HG02973 (cell line): ENCODE measurements at regions not wholly inside any gene's neighbourhood (a gene's known extent, or its start where the extent isn't known, plus 50 kb on each side); places are given as distances from the start of the nearest gene placed in this dataset.

Experiments used
- ATAC-seq: cut with Tn5 transposase; IDR thresholded peaks from one replicate; pipeline ENCODE4 v1.9.1; 2021; ENCODE audit warnings: moderate library complexity; ENCODE audit not compliant: unreplicated experiment

DNA sequence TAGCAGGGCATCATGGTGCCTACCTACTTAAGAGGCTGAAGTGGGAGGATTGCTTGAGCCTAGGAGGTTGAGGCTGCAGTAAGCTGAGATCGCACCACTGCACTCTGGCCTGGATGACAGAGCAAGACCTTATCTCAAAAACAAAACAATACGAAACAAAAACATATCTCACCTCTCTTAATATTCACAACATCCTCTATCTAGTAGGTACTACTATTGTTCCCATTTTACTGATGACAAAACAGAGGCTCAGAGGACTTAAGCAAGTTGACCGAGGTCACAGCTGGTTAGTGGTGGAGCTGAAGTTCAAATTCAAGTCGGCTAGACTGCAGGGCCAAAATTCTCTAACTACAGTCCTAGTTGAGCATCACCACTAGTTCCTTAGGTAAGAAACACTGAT is 172.3 kb upstream of the EEA1 start:
- ATAC-seq: no peak

DNA sequence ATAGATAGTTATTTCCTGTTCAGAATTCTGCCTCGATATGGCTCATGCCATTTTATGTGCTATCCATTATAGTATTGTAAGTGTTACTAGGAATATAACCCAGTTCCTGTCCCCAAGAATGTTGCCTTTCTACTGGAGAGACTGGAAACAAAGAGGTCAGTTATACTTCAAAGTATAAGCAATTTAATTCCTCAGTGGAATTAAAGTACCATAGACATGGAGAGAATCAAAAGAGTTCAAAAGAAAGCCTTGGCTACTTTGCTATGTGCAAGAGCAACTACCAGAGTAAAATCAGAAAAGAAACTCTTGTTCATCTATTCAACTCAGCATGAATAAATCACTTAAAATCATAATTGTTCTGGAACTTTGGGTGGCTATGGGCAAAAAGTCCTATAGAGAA is 173.2 kb upstream of the EEA1 start:
- ATAC-seq: no peak

- ATAC-seq: no peak
Measured at GRCh38 chr12:93102744-93103143, 173.6 kb upstream of the EEA1 start.

DNA sequence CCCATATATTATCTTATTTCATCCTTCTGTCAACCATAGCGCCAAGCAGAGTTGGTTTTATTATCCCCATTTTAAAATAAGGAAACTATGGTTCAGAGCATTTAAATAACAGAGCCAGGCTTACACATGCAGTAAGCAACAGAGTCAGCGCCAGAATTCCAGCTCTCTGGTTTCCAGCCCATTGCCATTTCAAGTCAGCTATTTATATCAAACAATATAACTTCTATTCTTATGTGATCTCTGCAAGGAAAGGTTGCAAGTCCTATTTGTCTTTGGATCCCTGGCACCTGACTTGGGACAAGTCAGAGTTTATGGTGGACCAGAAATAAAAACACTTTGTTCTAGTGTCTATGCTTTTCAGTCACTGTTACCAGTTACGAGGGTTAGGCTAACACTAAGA is 174.1 kb upstream of the EEA1 start:
- no peak for ATAC-seq

DNA sequence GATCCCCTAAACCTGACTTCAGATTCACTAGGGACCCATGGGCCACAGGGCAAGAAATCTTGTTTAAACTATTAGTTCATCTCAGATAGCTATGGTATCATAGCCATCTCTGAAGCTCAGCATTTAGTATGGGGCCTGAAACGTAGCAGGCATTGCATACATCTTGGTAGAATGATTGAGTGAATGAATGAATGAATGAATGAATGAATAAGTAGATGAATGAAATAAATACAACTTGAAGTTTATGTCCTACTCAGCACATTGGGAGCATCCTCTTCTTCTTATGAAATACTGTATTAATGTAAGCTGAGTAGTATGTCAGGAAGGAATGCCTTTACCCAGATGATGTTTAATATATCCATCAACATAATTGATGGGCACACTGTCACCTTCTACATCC is 175.4 kb upstream of the EEA1 start:
- no peak for ATAC-seq

DNA sequence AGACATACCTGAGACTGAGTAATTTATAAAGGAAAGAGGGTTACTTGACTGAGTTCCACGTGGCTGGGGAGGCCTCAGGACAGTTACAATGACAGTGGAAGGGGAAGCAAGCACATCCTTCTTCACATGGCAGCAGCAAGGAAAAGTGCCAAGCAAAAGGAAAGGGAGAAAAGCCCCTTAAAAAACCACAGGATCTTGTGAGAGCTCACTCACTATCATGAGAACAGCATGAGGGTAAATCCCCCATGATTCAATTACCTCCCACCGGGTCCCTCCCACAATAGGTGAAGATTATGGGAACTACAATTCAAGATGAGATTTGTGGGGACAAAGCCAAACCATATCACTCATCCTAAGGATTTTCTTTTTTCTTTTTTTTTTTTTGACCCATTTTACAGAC is 177.8 kb upstream of the EEA1 start:
- no peak for ATAC-seq

GRCh38 chr12:93107514-93108312 is 178.6 kb upstream of the EEA1 start:
- ATAC-seq: no peak

DNA sequence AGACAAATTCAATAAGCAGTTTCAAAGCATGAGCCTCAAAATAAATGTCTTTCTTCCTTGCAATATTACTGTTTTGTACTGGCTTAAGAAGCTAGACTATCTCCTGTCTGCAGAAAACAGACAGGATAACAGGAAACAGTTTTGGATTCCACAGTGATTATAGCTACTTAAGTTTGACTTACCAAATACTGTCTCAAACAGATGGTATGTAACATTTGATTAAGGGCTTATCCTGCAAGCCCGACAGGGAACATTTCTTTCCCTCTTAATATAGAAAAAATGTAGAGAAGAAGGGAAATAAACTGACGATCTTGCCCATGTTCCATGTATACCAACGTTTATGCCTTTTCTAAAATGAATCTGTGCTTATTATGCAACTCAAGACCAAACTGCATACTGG is 179.9 kb upstream of the EEA1 start:
- no peak for ATAC-seq

DNA sequence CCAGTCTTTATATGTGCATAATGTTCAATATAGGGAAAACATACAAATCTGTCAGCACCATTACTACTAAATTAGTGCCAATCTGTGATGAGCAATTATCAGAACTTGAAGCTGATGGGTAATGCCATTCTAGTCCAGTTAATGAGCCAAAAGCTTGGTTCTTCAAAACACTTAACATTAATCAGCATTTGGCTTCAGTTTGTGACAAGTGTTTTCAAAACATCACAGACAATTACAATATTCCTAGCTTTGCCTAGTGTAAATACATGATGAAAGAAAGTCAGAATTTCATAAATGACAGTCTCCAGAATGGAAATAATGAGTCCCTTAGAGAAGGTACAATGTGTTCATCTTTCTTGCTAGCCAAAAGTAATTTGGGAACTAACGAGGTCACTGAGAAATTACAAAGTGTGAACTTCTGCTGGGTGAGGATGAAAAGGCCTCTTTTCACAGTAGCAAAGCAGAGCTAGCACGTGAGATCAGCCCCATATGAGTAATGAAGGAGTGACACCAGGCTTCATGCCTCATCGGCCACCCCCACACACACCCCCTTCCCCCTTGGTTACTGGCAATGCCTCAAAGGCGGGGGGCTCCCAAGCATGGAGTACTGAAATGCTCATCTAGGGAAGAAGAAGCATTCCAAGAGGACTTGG is 180.6 kb upstream of the EEA1 start:
- no peak for ATAC-seq

DNA sequence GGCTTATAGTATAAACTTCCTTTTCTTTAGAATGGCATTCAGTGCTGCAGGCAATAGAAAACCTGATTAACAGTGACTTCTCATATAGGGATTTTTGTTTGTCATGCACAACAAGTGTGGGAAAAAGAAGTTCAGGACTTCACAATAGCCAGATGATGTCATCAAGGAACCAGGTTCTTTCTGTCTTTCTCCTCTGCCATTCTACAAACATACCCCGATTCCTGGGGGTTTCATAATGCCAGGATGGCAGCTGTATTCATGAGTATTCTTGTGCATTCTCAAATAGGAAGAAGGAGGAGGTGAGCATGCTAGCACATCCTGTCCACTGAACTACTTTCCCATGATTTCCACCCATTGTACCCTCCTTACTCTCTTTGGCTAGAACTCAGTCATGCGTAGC is 182.7 kb upstream of the EEA1 start:
- ATAC-seq: no peak

- ATAC-seq: no peak
Measured at GRCh38 chr12:93113317-93114006, 184.4 kb upstream of the EEA1 start.

GRCh38 chr12:93115198-93115601 is 186.1 kb upstream of the EEA1 start:
- no peak for ATAC-seq

GRCh38 chr12:93115646-93116045 is 186.6 kb upstream of the EEA1 start:
- no peak for ATAC-seq

DNA sequence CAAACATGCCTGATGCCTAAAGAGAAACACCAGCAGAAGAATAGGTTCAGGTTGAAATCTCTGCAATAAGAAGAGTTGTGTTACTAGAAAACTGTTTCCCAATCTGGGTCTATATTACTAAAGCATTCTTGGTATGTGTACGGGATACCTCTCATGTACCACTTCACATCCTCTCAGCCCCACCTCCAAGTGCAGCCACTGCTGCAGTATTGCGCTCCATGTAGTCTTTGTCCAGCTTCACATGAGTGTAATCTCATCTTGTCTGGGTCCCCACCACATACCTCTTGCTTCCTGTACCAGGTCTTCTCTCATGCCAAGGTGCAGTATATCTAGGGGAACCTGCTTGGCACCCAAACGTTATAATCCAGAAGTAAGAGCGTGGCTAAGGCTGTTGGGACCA is 187.5 kb upstream of the EEA1 start:
- no peak for ATAC-seq

- ATAC-seq: no peak
Measured at GRCh38 chr12:93121729-93122488, 192.8 kb upstream of the EEA1 start.

DNA sequence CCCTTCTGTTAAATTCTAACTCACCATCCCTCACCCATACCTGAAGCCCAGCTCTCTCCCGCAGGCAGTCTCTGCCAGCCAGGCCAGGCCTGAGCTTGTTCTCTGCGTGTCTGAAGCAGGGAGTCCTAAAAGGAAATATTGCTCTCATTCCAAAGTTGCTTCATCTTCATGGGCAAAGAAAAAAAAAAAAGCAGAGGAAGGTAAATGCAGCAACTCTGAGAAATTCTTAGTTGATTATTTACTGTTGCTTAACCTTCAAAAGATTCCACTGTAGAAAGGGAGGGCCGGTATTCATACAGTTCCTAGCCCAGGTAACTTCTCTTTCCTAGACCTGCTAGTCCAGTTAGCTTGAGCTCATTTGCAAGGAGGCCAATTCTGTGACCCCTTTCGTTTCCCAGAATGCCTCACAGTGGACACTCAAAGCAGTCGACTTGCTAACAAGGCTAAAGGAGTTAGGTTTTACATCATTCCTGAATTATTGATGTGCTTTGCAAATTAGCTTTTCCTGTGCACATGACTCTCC is 193.5 kb upstream of the EEA1 start:
- ATAC-seq: no peak

- no peak for ATAC-seq
Measured at GRCh38 chr12:93125126-93125525, 196.0 kb upstream of the EEA1 start.

DNA sequence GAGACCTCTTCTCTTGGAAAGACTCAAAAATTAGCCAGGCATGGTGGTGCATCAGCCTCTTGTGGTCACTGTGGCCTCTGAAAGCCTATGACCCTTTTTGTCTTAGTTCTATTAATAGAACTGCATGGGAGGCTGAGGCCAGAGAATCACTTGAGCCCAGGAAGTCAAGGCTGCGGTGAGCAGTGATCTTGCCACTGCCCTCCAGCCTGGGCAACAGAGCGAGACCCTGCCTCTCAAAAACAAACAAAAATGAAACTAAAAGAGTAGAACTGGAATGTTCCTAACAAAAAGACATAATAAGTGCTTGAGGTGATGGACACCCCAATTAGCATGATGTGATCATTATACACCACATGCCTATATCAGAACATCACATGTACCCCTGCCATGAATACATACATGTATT is 197.0 kb upstream of the EEA1 start:
- ATAC-seq: peak; percentile 46

DNA sequence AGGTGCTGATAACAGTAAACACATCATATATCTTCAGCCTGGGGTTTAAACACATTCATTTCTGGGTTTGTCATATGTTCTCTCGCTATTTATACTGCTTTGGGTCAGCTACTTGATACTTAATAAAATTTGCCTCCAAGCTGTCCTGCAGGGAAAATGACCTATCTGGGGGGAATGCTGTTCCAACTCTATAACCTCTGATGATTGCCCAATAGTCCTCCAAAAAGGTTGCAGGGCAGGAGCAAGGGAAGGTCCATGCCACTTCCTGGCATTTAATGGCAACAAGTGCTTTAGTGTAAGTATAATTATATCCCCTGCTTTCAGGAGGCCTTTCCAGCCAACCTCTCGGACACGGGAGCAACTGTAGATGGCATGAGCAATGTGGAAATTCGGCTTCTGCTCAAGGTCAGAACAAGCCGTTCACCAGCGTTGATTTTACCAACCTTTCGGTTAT is 198.0 kb upstream of the EEA1 start:
- ATAC-seq: no peak

- no peak for ATAC-seq
Measured at GRCh38 chr12:93127582-93128331, 198.7 kb upstream of the EEA1 start.
